ENCODE measurements at regions not wholly inside any gene's neighbourhood (a gene's known extent, or its start where the extent isn't known, plus 50 kb on each side); places are given as distances from the start of the nearest gene placed in this dataset.

DNA sequence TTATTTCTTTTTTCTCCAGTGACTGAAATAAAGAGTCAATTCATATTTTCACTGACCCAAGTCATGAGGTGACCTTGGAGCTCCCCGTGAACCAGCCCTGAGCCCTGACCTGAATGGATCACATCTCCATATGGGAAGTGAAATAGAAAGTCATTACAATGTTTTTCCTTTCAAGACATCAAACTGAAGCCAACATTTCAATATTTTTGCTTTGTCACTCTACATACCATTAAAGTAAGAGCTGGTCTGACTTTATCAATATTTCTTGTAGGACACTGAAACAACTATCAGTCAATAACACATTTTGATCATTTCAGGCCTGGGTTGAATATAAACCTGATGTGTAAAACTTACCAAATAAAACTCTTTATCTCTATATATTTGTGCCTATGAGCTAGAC lies 249.8 kb upstream of the PHF14 start:
- Mint-ChIP-seq H3K36me3 (ENCODE audit: insufficient read depth) (no peaks in the 10 kb centered on the region), H3K9me3 (ENCODE audit: low read depth) (no peaks in the 10 kb centered on the region), H3K4me1 (ENCODE audit: low read depth) (no peaks in the 10 kb centered on the region), H3K4me3 (ENCODE audit: low read depth) (no peak overlapping the region), H3K27ac (no peak overlapping the region), H3K27me3 (no peaks in the 10 kb centered on the region)
- TF ChIP-seq, protein P1, sequence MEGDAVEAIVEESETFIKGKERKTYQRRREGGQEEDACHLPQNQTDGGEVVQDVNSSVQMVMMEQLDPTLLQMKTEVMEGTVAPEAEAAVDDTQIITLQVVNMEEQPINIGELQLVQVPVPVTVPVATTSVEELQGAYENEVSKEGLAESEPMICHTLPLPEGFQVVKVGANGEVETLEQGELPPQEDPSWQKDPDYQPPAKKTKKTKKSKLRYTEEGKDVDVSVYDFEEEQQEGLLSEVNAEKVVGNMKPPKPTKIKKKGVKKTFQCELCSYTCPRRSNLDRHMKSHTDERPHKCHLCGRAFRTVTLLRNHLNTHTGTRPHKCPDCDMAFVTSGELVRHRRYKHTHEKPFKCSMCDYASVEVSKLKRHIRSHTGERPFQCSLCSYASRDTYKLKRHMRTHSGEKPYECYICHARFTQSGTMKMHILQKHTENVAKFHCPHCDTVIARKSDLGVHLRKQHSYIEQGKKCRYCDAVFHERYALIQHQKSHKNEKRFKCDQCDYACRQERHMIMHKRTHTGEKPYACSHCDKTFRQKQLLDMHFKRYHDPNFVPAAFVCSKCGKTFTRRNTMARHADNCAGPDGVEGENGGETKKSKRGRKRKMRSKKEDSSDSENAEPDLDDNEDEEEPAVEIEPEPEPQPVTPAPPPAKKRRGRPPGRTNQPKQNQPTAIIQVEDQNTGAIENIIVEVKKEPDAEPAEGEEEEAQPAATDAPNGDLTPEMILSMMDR (IDR thresholded peaks at IDR 0.05; ENCODE audit: unreplicated experiment) = no peak
- no peak for DNase-seq (ENCODE audit: low spot score, unreplicated experiment)

DNA sequence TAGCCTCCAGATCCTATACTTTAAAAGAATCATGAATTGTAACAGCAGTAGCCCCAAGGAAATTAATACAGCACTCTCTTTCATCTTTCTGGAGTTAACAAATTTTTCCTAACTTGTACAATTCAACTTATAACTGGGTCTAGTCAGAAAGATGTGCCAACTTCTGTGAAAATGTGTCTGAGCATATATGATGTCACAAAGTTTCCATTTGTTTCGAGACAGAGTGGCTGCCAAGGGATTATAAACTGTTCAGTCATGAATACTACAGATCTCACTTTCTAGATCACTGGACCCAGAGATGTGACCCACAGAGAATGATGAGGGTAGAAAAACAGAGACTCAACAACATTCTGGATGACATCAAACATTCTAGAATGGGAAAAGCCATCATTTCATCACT lies 249.2 kb upstream of the PHF14 start:
- no peaks in the 10 kb centered on the region for H3K36me3 Mint-ChIP-seq (ENCODE audit: insufficient read depth)
- H3K4me3 Mint-ChIP-seq (ENCODE audit: low read depth) = no peak overlapping the region
- TF ChIP-seq, protein P1 (IDR thresholded peaks at IDR 0.05; ENCODE audit: unreplicated experiment) = no peak
- no peaks in the 10 kb centered on the region for H3K27me3 Mint-ChIP-seq
- no peaks in the 10 kb centered on the region for H3K4me1 Mint-ChIP-seq (ENCODE audit: low read depth)
- DNase-seq (ENCODE audit: low spot score, unreplicated experiment) = no peak
- H3K27ac Mint-ChIP-seq = no peak overlapping the region
- H3K9me3 Mint-ChIP-seq (ENCODE audit: low read depth) = no peaks in the 10 kb centered on the region

GRCh38 chr7:10727636-10728035 lies 246.0 kb upstream of the PHF14 start:
- no peak overlapping the region for H3K4me3 Mint-ChIP-seq (ENCODE audit: low read depth)
- no peaks in the 10 kb centered on the region for H3K4me1 Mint-ChIP-seq (ENCODE audit: low read depth)
- H3K36me3 Mint-ChIP-seq (ENCODE audit: insufficient read depth) = no peaks in the 10 kb centered on the region
- H3K9me3 Mint-ChIP-seq (ENCODE audit: low read depth) = no peaks in the 10 kb centered on the region
- TF ChIP-seq, protein P1 (IDR thresholded peaks at IDR 0.05; ENCODE audit: unreplicated experiment) = no peak
- no peaks in the 10 kb centered on the region for H3K27me3 Mint-ChIP-seq
- DNase-seq (ENCODE audit: low spot score, unreplicated experiment) = no peak
- no peak overlapping the region for H3K27ac Mint-ChIP-seq

DNA sequence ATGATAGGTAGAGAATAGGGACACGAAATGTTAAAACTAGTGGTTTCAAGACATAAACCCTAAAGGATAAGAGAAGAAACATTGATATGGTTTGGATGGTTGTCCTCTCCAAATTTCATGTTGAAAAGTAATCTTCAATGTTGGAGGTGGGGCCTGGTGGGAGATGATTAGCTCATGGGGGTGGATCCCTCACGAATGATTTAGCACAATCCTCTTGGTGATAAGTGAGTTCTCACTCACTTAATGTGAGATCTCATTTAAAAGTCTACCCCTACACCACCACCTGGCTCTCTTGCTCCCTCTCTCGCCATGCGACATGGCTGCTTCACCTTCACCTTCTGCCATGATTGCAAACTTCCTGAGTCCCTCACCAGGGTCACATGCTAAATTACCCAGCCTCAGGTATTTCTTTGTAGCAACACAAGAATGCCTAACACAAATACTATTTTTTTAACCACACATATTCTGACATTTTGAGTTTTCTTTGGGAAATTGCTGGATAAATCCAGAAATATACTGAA lies 242.4 kb upstream of the PHF14 start:
- no peaks in the 10 kb centered on the region for H3K9me3 Mint-ChIP-seq (ENCODE audit: low read depth)
- no peak for DNase-seq (ENCODE audit: low spot score, unreplicated experiment)
- no peak overlapping the region for H3K4me3 Mint-ChIP-seq (ENCODE audit: low read depth)
- H3K27ac Mint-ChIP-seq = no peak overlapping the region
- no peaks in the 10 kb centered on the region for H3K36me3 Mint-ChIP-seq (ENCODE audit: insufficient read depth)
- peaks cover 6% of the 10 kb centered on the region for H3K4me1 Mint-ChIP-seq (ENCODE audit: low read depth)
- TF ChIP-seq, protein P1 (IDR thresholded peaks at IDR 0.05; ENCODE audit: unreplicated experiment) = no peak
- H3K27me3 Mint-ChIP-seq = no peaks in the 10 kb centered on the region

DNA sequence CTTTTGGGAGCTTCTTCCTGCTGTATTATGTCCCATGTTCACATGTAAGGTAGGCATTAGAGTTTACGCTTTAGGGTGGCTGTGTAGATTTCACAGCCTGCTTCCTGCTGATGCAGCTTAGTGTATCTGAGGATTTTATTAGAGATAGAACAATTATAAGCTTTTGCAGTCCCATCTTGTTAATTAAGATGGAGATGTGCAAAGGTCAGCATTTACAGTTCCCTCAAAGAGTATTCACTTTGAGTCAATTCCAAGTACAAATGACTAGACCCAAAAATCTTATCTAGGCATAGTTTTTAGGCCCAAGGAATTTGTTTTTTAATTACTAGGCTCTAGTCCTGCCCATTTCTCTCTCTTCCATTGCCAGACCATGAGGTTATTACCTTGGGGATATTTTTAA lies 239.9 kb upstream of the PHF14 start:
- no peak for DNase-seq (ENCODE audit: low spot score, unreplicated experiment)
- Mint-ChIP-seq H3K36me3 (ENCODE audit: insufficient read depth) (no peaks in the 10 kb centered on the region), H3K4me3 (ENCODE audit: low read depth) (no peak overlapping the region), H3K27me3 (no peaks in the 10 kb centered on the region), H3K4me1 (ENCODE audit: low read depth) (peaks cover 6% of the 10 kb centered on the region), H3K9me3 (ENCODE audit: low read depth) (no peaks in the 10 kb centered on the region), H3K27ac (no peak overlapping the region)
- TF ChIP-seq, protein P1 (IDR thresholded peaks at IDR 0.05; ENCODE audit: unreplicated experiment) = no peak
